ENCODE measurements at regions not wholly inside any gene's neighbourhood (a gene's known extent, or its start where the extent isn't known, plus 50 kb on each side); places are given as distances from the start of the nearest gene placed in this dataset.

DNA sequence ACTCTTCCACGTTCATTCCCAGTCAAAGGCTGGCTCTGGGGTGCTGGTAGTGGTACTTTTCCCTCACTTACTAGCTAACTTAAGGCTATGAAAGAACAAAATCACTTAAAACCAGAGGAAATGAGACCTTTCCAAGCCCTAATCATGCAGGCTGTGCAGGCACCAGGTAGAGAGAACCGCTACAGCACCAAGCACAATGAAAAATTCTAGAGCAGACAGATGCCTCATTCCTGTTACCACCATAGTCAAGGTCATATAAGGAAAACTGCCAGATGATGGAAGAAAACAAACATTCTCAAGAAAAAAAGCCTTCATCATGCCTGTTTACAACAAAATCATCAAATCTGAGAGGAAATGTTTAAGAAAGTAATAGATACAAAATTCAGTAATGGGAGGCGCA lies 374.4 kb upstream of the PDE4D start:
- Histone ChIP-seq H3K4me3 (ENCODE audit: control extremely low read depth in 1 of 5, extremely low read depth in 1 of 5, insufficient read depth in 1 of 5, low read depth in 2 of 5, low read length in 4 of 5) (no peak overlapping the region), H2AFZ (ENCODE audit: insufficient read depth, low read depth, low read length, poor library complexity, severe bottlenecking) (no peak overlapping the region), H3K9ac (ENCODE audit: low read length) (no peak overlapping the region), H3K79me2 (ENCODE audit: control insufficient read depth, insufficient read depth, low read length) (no peaks in the 10 kb centered on the region), H3K9me3 (ENCODE audit: control extremely low read depth in 1 of 3, control insufficient read depth in 2 of 3, insufficient read depth in 1 of 3, low read length in 2 of 3) (no peaks in the 10 kb centered on the region), H4K20me1 (ENCODE audit: control insufficient read depth, insufficient read depth, low read length, poor library complexity, severe bottlenecking) (no peaks in the 10 kb centered on the region), H3K27me3 (replicated peaks in 1 of 4; ENCODE audit: control extremely low read depth in 1 of 4, control insufficient read depth in 3 of 4, insufficient read depth in 4 of 4, low read length in 3 of 4) (no peaks in the 10 kb centered on the region), H3K27ac (ENCODE audit: low read length in 2 of 2) (no peak overlapping the region), H3K36me3 (replicated peaks in 1 of 2; ENCODE audit: control extremely low read depth in 1 of 2, control insufficient read depth in 1 of 2, extremely low read depth in 1 of 2, insufficient read depth in 2 of 2, low read length in 1 of 2) (no peaks in the 10 kb centered on the region), H3K4me1 (ENCODE audit: control insufficient read depth in 2 of 2, insufficient read depth in 2 of 2, low read length in 2 of 2) (no peaks in the 10 kb centered on the region), H3K4me2 (replicated peaks; ENCODE audit: low read depth, low read length, poor library complexity, severe bottlenecking) (no peak overlapping the region)
- no peak overlapping the region for H3K27ac Mint-ChIP-seq
- WGBS (ENCODE audit: insufficient coverage) = 100% methylated on average over 1 of the region's 3 CpGs
- intact Hi-C loops (cut with micrococcal nuclease) = no loop called here
- no peaks in the 10 kb centered on the region for H3K27me3 Mint-ChIP-seq
- no peak for DNase-seq
- ATAC-seq (ENCODE audit: low read depth) = no peak
- no peaks in the 10 kb centered on the region for H3K9me3 Mint-ChIP-seq (ENCODE audit: insufficient read depth)
- ChIA-PET CTCF (no interaction called here), POLR2A (no interaction called here)
- TF ChIP-seq, protein P1, sequence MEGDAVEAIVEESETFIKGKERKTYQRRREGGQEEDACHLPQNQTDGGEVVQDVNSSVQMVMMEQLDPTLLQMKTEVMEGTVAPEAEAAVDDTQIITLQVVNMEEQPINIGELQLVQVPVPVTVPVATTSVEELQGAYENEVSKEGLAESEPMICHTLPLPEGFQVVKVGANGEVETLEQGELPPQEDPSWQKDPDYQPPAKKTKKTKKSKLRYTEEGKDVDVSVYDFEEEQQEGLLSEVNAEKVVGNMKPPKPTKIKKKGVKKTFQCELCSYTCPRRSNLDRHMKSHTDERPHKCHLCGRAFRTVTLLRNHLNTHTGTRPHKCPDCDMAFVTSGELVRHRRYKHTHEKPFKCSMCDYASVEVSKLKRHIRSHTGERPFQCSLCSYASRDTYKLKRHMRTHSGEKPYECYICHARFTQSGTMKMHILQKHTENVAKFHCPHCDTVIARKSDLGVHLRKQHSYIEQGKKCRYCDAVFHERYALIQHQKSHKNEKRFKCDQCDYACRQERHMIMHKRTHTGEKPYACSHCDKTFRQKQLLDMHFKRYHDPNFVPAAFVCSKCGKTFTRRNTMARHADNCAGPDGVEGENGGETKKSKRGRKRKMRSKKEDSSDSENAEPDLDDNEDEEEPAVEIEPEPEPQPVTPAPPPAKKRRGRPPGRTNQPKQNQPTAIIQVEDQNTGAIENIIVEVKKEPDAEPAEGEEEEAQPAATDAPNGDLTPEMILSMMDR (IDR thresholded peaks at IDR 0.05) = no peak
- no peak for TF ChIP-seq EZH2 (IDR thresholded peaks at IDR 0.05; ENCODE audit: borderline replicate concordance, insufficient read depth, low read depth, low read length, poor library complexity, severe bottlenecking)
- H3K4me1 Mint-ChIP-seq = no peaks in the 10 kb centered on the region
- no peak overlapping the region for H3K4me3 Mint-ChIP-seq

DNA sequence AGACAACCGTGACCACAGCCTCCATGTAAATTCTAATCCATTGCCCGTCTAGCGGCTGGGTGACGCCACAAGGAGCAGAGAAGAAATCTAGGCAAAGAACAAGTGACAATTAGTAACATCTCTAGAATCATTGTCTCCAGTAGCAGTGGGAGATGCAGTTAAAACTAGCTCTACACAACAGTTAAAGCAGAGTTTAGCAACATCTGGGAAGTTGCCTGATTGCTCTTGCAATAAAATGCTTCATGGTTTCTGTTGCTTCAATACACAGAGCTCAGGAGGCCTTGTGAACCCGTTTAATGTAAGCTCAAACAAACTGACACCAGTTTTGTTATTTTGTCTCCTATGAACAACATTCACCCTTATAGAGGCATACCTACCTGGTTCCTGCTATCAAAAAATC lies 369.8 kb upstream of the PDE4D start:
- no peaks in the 10 kb centered on the region for H4K20me1 ChIP-seq (ENCODE audit: control insufficient read depth, insufficient read depth, low read length, poor library complexity, severe bottlenecking)
- H3K27ac ChIP-seq (ENCODE audit: low read length in 2 of 2) = no peak overlapping the region
- no peaks in the 10 kb centered on the region for H3K79me2 ChIP-seq (ENCODE audit: control insufficient read depth, insufficient read depth, low read length)
- no peak overlapping the region for H3K4me2 ChIP-seq (replicated peaks; ENCODE audit: low read depth, low read length, poor library complexity, severe bottlenecking)
- ChIA-PET POLR2A (no interaction called here), CTCF (no interaction called here)
- intact Hi-C loops (cut with micrococcal nuclease) = no loop called here
- no peak for DNase-seq
- H3K9ac ChIP-seq (ENCODE audit: low read length) = no peak overlapping the region
- Mint-ChIP-seq H3K27me3 (no peaks in the 10 kb centered on the region), H3K27ac (no peak overlapping the region), H3K4me1 (peaks cover 8% of the 10 kb centered on the region), H3K4me3 (no peak overlapping the region), H3K9me3 (ENCODE audit: insufficient read depth) (no peaks in the 10 kb centered on the region)
- no peak for ATAC-seq (ENCODE audit: low read depth)
- no peaks in the 10 kb centered on the region for H3K27me3 ChIP-seq (replicated peaks in 1 of 4; ENCODE audit: control extremely low read depth in 1 of 4, control insufficient read depth in 3 of 4, insufficient read depth in 4 of 4, low read length in 3 of 4)
- no peaks in the 10 kb centered on the region for H3K36me3 ChIP-seq (replicated peaks in 1 of 2; ENCODE audit: control extremely low read depth in 1 of 2, control insufficient read depth in 1 of 2, extremely low read depth in 1 of 2, insufficient read depth in 2 of 2, low read length in 1 of 2)
- TF ChIP-seq EZH2 (IDR thresholded peaks at IDR 0.05; ENCODE audit: borderline replicate concordance, insufficient read depth, low read depth, low read length, poor library complexity, severe bottlenecking) = no peak
- TF ChIP-seq, protein P1 (IDR thresholded peaks at IDR 0.05) = no peak
- H2AFZ ChIP-seq (ENCODE audit: insufficient read depth, low read depth, low read length, poor library complexity, severe bottlenecking) = no peak overlapping the region
- no peaks in the 10 kb centered on the region for H3K9me3 ChIP-seq (ENCODE audit: control extremely low read depth in 1 of 3, control insufficient read depth in 2 of 3, insufficient read depth in 1 of 3, low read length in 2 of 3)
- WGBS (ENCODE audit: insufficient coverage) = 100% methylated on average over 1 of the region's 5 CpGs
- H3K4me3 ChIP-seq (ENCODE audit: control extremely low read depth in 1 of 5, extremely low read depth in 1 of 5, insufficient read depth in 1 of 5, low read depth in 2 of 5, low read length in 4 of 5) = no peak overlapping the region
- peaks cover 3 to 5% of the 10 kb centered on the region in 2 donors for H3K4me1 ChIP-seq (ENCODE audit: control insufficient read depth in 2 of 2, insufficient read depth in 2 of 2, low read length in 2 of 2)
